Neutrophil (primary cell): ENCODE measurements at regions not wholly inside any gene's neighbourhood (a gene's known extent, or its start where the extent isn't known, plus 50 kb on each side); places are given as distances from the start of the nearest gene placed in this dataset.

ENCODE experiments used
- H3K27ac ChIP-seq: fragments of 200-600 bp; sonication (generic); 2 replicates; pipeline ENCODE4 v1.5.1; 2016; ENCODE audit warnings: mild to moderate bottlenecking, moderate library complexity
- H3K27me3 ChIP-seq: fragments of 200-600 bp; sonication (generic); 2 replicates; pipeline ENCODE4 v1.6.0; 2016; ENCODE audit warnings: mild to moderate bottlenecking
- H3K36me3 ChIP-seq: fragments of 200-600 bp; sonication (generic); 2 replicates; pipeline ENCODE4 v1.5.1; 2017
- H3K4me1 ChIP-seq, 2 experiments: fragments of 200-600 bp in 1 of 2; sonication (generic) in 1 of 2; 1 replicate in 1 of 2; 2 replicates in 1 of 2; pipeline versions ENCODE4 v1.5.1 to v1.6.1; 2013 to 2016; ENCODE audit warnings: low read depth in 1 of 2, low read length in 1 of 2, mild to moderate bottlenecking in 1 of 2, moderate library complexity in 1 of 2; ENCODE audit not compliant: control insufficient read depth in 1 of 2, insufficient read depth in 1 of 2
- H3K4me3 ChIP-seq, 2 experiments: fragments of 200-600 bp in 1 of 2; sonication (generic) in 1 of 2; 1 replicate in 1 of 2; 2 replicates in 1 of 2; pipeline ENCODE4 v1.5.1; 2013 to 2016; ENCODE audit warnings: low read depth in 1 of 2, low read length in 1 of 2, mild to moderate bottlenecking in 1 of 2, moderate library complexity in 1 of 2
- H3K9me3 ChIP-seq: fragments of 200-600 bp; sonication (generic); 2 replicates; pipeline ENCODE4 v1.5.1; 2016
- CTCF ChIP-seq: fragments of 200-600 bp; sonication (generic); IDR thresholded peaks from 2 replicates; pipeline ENCODE4 v1.5.1; 2016; ENCODE audit warnings: antibody characterized with exemption

DNA sequence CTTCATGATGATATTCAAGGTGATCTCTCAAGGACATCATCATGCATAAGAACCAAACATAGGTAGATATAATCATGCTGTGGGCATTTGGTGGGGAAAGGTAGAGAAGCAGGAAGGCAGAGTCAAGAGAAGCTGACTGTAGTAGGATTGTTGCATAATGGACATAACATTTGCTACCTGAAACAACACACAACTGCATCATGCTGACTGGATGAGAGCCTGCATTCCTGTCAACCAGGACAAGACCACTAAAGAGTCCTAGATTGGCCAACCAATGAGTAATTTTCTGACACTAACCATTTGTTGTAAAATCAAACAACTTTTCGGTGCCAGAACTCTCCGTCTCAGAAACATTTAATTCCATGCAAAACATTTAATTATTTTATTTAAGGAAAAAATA is 377.2 kb downstream of the PLPP3 start:
- TF ChIP-seq CTCF = no peak
- Histone ChIP-seq H3K4me3 (no peak overlapping the region), H3K27ac (no peak overlapping the region), H3K36me3 (no peaks in the 10 kb centered on the region), H3K4me1 (peaks cover 0 to 18% of the 10 kb centered on the region in 2 experiments), H3K27me3 (no peaks in the 10 kb centered on the region), H3K9me3 (no peaks in the 10 kb centered on the region)

- Histone ChIP-seq H3K4me3 (no peak overlapping the region), H3K4me1 (peaks cover 0 to 18% of the 10 kb centered on the region in 2 experiments), H3K36me3 (no peaks in the 10 kb centered on the region), H3K27ac (no peak overlapping the region), H3K27me3 (no peaks in the 10 kb centered on the region), H3K9me3 (no peaks in the 10 kb centered on the region)
- no peak for TF ChIP-seq CTCF
Measured at GRCh38 chr1:56200896-56201295, 378.5 kb downstream of the PLPP3 start.

- Histone ChIP-seq H3K27me3 (no peaks in the 10 kb centered on the region), H3K36me3 (no peaks in the 10 kb centered on the region), H3K4me1 (peaks cover 0 to 18% of the 10 kb centered on the region in 2 experiments), H3K9me3 (no peaks in the 10 kb centered on the region), H3K4me3 (no peak overlapping the region), H3K27ac (no peak overlapping the region)
- TF ChIP-seq CTCF = no peak
Measured at GRCh38 chr1:56200442-56200841, 378.9 kb downstream of the PLPP3 start.

- Histone ChIP-seq H3K27ac (no peak overlapping the region), H3K36me3 (no peaks in the 10 kb centered on the region), H3K4me3 (no peak overlapping the region), H3K9me3 (no peaks in the 10 kb centered on the region), H3K4me1 (peaks cover 0 to 18% of the 10 kb centered on the region in 2 experiments), H3K27me3 (no peaks in the 10 kb centered on the region)
- no peak for TF ChIP-seq CTCF
Measured at GRCh38 chr1:56199956-56200355, 379.4 kb downstream of the PLPP3 start.

DNA sequence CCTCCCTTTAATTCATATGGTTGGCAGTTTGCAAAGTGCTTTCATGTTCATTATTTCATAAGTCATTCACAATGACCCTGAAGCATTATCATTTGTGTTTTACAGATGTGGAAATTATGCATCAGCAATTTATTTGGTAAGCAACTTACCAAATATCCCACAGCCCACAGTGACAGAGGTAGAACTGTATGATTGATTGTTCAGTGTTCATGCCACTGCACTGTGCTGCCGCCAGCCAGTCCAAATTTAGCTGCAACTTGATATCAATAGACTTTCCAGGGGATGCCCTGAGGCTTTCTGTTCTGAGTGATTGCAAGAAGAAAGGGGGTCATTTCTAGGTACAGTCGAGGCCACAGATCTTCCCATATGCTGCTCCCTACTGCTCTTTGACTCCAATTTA is 380.3 kb downstream of the PLPP3 start:
- TF ChIP-seq CTCF = no peak
- no peaks in the 10 kb centered on the region for H3K9me3 ChIP-seq
- H3K27ac ChIP-seq = no peak overlapping the region
- peaks cover 0 to 18% of the 10 kb centered on the region in 2 experiments for H3K4me1 ChIP-seq
- no peak overlapping the region for H3K4me3 ChIP-seq
- H3K27me3 ChIP-seq = no peaks in the 10 kb centered on the region
- H3K36me3 ChIP-seq = no peaks in the 10 kb centered on the region

- Histone ChIP-seq H3K27ac (no peak overlapping the region), H3K4me3 (no peak overlapping the region), H3K9me3 (no peaks in the 10 kb centered on the region), H3K27me3 (no peaks in the 10 kb centered on the region), H3K4me1 (peaks cover 0 to 18% of the 10 kb centered on the region in 2 experiments), H3K36me3 (no peaks in the 10 kb centered on the region)
- TF ChIP-seq CTCF = no peak
Measured at GRCh38 chr1:56197946-56198345, 381.4 kb downstream of the PLPP3 start.
